Astrocyte of the spinal cord (primary cell): ENCODE measurements at regions not wholly inside any gene's neighbourhood (a gene's known extent, or its start where the extent isn't known, plus 50 kb on each side); places are given as distances from the start of the nearest gene placed in this dataset.

Experiments used
- DNase-seq: peaks from one replicate; pipeline ENCODE4 v3.0.0; 2011; ENCODE audit warnings: low read depth, low spot score
- H3K4me3 ChIP-seq: 2 replicates; pipeline ENCODE4 v1.5.1; 2011; ENCODE audit warnings: low read depth, mild to moderate bottlenecking, low read length, moderate library complexity
- CTCF ChIP-seq: IDR thresholded peaks from 2 replicates; pipeline ENCODE4 v1.5.1; 2012; ENCODE audit warnings: low read depth, mild to moderate bottlenecking, low read length, inconsistent platforms
- in situ Hi-C: cut with HindIII; loops from 2 replicates; pipeline ENCODE4 v1.10.0; 2017; ENCODE audit warnings: low sequenced_read_pairs

- TF ChIP-seq CTCF = no peak
- peak; percentile 17 for DNase-seq
- in situ Hi-C loops = no loop called here
Observed at GRCh38 chr5:118778941-118779340, 209.4 kb downstream of the DTWD2 start.

GRCh38 chr5:118777189-118777736 is 211.1 kb downstream of the DTWD2 start:
- in situ Hi-C loops = no loop called here
- TF ChIP-seq CTCF = no peak
- no peak for DNase-seq
- no peak overlapping the region for H3K4me3 ChIP-seq

More at GRCh38 chr5:118778941-118779340, 209.4 kb downstream of the DTWD2 start:
- H3K4me3 ChIP-seq = no peak overlapping the region

- H3K4me3 ChIP-seq = no peak overlapping the region
- DNase-seq = no peak
- in situ Hi-C loops = no loop called here
- no peak for TF ChIP-seq CTCF
Observed at GRCh38 chr5:118776755-118777154, 211.6 kb downstream of the DTWD2 start.

- no peak for TF ChIP-seq CTCF
Observed at GRCh38 chr5:118775790-118776499, 212.4 kb downstream of the DTWD2 start.

GRCh38 chr5:118768607-118769175 is 219.7 kb downstream of the DTWD2 start:
- H3K4me3 ChIP-seq = no peak overlapping the region
- in situ Hi-C loops = no loop called here
- no peak for TF ChIP-seq CTCF
- DNase-seq = no peak

More at GRCh38 chr5:118775790-118776499, 212.4 kb downstream of the DTWD2 start:
- in situ Hi-C loops = no loop called here
- no peak for DNase-seq
- no peak overlapping the region for H3K4me3 ChIP-seq

GRCh38 chr5:118762291-118762690 is 226.1 kb downstream of the DTWD2 start:
- no peak for TF ChIP-seq CTCF
- in situ Hi-C loops = no loop called here
- no peak overlapping the region for H3K4me3 ChIP-seq
- no peak for DNase-seq
